ENCODE measurements at regions not wholly inside any gene's neighbourhood (a gene's known extent, or its start where the extent isn't known, plus 50 kb on each side); places are given as distances from the start of the nearest gene placed in this dataset.

GRCh38 chr17:79509490-79509889 is 101.4 kb downstream of the RBFOX3 start:
- Histone ChIP-seq H3K4me2 (ENCODE audit: low read depth, low read length, poor library complexity, severe bottlenecking) (no peak overlapping the region), H3K27me3 (ENCODE audit: insufficient read depth, low read length, poor library complexity, severe bottlenecking) (no peaks in the 10 kb centered on the region), H3K36me3 (ENCODE audit: insufficient read depth, low read length) (no peaks in the 10 kb centered on the region), H3K9ac (ENCODE audit: low read depth, low read length, poor library complexity, severe bottlenecking) (no peak overlapping the region), H3K9me2 (replicated peaks; ENCODE audit: low read depth, low read length) (no peaks in the 10 kb centered on the region), H3F3A (ENCODE audit: low read depth) (no peaks in the 10 kb centered on the region), H3K4me1 (ENCODE audit: insufficient read depth, low read length, poor library complexity, severe bottlenecking) (no peaks in the 10 kb centered on the region), H3K9me3 (ENCODE audit: insufficient read depth, low read depth, low read length) (no peaks in the 10 kb centered on the region; the same call in 1 of the 2 replicates), H4K20me1 (ENCODE audit: insufficient read depth, low read length, poor library complexity, severe bottlenecking) (no peaks in the 10 kb centered on the region), H3K4me3 (ENCODE audit: low read length, poor library complexity, severe bottlenecking) (no peak overlapping the region), H3K79me2 (ENCODE audit: insufficient read depth, low read length) (no peaks in the 10 kb centered on the region), H2AFZ (ENCODE audit: low read length) (no peak overlapping the region)
- TF ChIP-seq CTCF (conservative IDR thresholded peaks at IDR 0.05; ENCODE audit: low read length) (no peak), EZH2phosphoT487 (IDR thresholded peaks at IDR 0.05; ENCODE audit: borderline replicate concordance) (no peak)

- Histone ChIP-seq H3K79me2 (ENCODE audit: insufficient read depth, low read length) (no peaks in the 10 kb centered on the region), H3K4me3 (ENCODE audit: low read length, poor library complexity, severe bottlenecking) (no peak overlapping the region), H2AFZ (ENCODE audit: low read length) (no peak overlapping the region), H4K20me1 (ENCODE audit: insufficient read depth, low read length, poor library complexity, severe bottlenecking) (no peaks in the 10 kb centered on the region), H3K9ac (ENCODE audit: low read depth, low read length, poor library complexity, severe bottlenecking) (no peak overlapping the region), H3K9me3 (ENCODE audit: insufficient read depth, low read depth, low read length) (no peaks in the 10 kb centered on the region; the same call in 1 of the 2 replicates), H3F3A (ENCODE audit: low read depth) (no peaks in the 10 kb centered on the region), H3K4me1 (ENCODE audit: insufficient read depth, low read length, poor library complexity, severe bottlenecking) (no peaks in the 10 kb centered on the region), H3K27me3 (ENCODE audit: insufficient read depth, low read length, poor library complexity, severe bottlenecking) (no peaks in the 10 kb centered on the region), H3K36me3 (ENCODE audit: insufficient read depth, low read length) (no peaks in the 10 kb centered on the region), H3K4me2 (ENCODE audit: low read depth, low read length, poor library complexity, severe bottlenecking) (no peak overlapping the region), H3K9me2 (replicated peaks; ENCODE audit: low read depth, low read length) (no peaks in the 10 kb centered on the region)
- TF ChIP-seq CTCF (conservative IDR thresholded peaks at IDR 0.05; ENCODE audit: low read length) = no peak
- no peak for TF ChIP-seq EZH2phosphoT487 (IDR thresholded peaks at IDR 0.05; ENCODE audit: borderline replicate concordance)
Measured at GRCh38 chr17:79509008-79509407, 101.8 kb downstream of the RBFOX3 start.

- Histone ChIP-seq H3K4me3 (ENCODE audit: low read length, poor library complexity, severe bottlenecking) (no peak overlapping the region), H4K20me1 (ENCODE audit: insufficient read depth, low read length, poor library complexity, severe bottlenecking) (no peaks in the 10 kb centered on the region), H2AFZ (ENCODE audit: low read length) (no peak overlapping the region), H3K4me2 (ENCODE audit: low read depth, low read length, poor library complexity, severe bottlenecking) (no peak overlapping the region), H3F3A (ENCODE audit: low read depth) (no peaks in the 10 kb centered on the region), H3K9me2 (replicated peaks; ENCODE audit: low read depth, low read length) (no peaks in the 10 kb centered on the region), H3K4me1 (ENCODE audit: insufficient read depth, low read length, poor library complexity, severe bottlenecking) (no peaks in the 10 kb centered on the region), H3K9ac (ENCODE audit: low read depth, low read length, poor library complexity, severe bottlenecking) (no peak overlapping the region), H3K79me2 (ENCODE audit: insufficient read depth, low read length) (no peaks in the 10 kb centered on the region), H3K9me3 (ENCODE audit: insufficient read depth, low read depth, low read length) (no peaks in the 10 kb centered on the region; the same call in 1 of the 2 replicates), H3K36me3 (ENCODE audit: insufficient read depth, low read length) (no peaks in the 10 kb centered on the region), H3K27me3 (ENCODE audit: insufficient read depth, low read length, poor library complexity, severe bottlenecking) (no peaks in the 10 kb centered on the region)
- TF ChIP-seq CTCF (conservative IDR thresholded peaks at IDR 0.05; ENCODE audit: low read length) (no peak), EZH2phosphoT487 (IDR thresholded peaks at IDR 0.05; ENCODE audit: borderline replicate concordance) (no peak)
Measured at GRCh38 chr17:79508291-79508716, 102.5 kb downstream of the RBFOX3 start.
